ENCODE measurements at regions not wholly inside any gene's neighbourhood (a gene's known extent, or its start where the extent isn't known, plus 50 kb on each side); places are given as distances from the start of the nearest gene placed in this dataset.

- TF ChIP-seq CREB1 (IDR thresholded peaks at IDR 0.05; ENCODE audit: low read depth) = no peak
- TF ChIP-seq EP300 (IDR thresholded peaks at IDR 0.05; ENCODE audit: borderline replicate concordance) = no peak
Observed at GRCh38 chr1:213728593-213729536, 258.9 kb upstream of the PROX1 start.

All from Ishikawa (cell line).